GM18867 (cell line): ENCODE measurements at regions not wholly inside any gene's neighbourhood (a gene's known extent, or its start where the extent isn't known, plus 50 kb on each side); places are given as distances from the start of the nearest gene placed in this dataset.
"Not testable (repeated sequence)": the region's sequence is repeated elsewhere in the genome, so short reads cannot be mapped to it uniquely, and the experiment has no call there.

ENCODE experiments used
- ATAC-seq: cut with Tn5 transposase; IDR thresholded peaks from one replicate; pipeline ENCODE4 v1.9.1; 2021; ENCODE audit warnings: mild to moderate bottlenecking, moderate library complexity; ENCODE audit not compliant: unreplicated experiment

DNA sequence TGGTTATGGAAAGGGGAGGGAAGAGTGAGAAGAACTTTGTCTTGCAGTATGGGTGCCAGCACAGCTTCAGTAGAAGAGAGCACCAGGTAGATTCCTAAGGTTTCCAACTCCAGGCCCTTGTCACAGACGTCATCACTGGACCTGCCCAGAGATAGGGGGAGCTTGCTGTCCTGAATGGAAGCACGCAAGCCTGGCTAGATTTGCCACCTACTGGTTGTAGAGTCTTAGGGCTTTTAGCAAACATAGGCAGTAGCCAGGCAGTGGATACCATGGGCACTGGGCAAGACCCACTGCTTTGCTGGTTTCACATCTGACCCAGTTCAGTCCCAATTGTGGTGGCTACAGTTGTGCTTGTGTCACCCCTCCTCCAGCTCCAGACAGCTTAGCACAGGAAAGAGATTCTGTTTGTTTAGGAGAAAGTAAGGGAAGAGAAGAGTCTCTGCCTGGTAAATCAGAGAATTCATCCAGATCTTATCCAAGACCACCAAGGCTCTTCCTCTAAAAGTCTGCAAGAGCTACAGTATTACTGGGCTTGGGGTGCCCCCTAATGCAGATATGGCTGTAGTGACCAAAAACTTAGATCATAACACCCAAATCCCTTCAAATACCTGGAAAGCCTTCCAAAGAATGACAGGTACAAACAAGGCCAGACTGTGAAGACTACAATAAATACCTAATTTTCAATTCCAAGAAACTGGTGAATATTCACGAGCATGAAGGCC, 158.9 kb downstream of the HINT1 start:
- ATAC-seq: no peak

DNA sequence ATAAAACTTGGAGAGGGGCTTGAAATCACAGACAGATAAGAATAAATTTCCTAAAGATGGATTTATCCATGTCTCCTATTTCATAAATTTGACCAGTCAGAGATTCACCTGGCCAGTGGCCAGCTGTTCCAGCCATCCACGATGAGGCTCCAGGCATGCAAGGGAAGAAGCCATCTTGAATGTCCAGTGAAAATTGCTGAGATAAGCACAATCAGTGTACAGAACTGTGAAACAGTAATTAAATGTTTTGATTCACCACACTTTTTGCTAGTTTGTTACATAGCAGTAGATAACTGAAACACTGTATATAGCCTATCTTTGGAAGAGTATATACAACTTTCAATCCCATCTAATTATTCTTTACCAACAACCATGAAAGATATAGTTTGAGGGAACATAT, 163.5 kb downstream of the HINT1 start:
- ATAC-seq: no peak

DNA sequence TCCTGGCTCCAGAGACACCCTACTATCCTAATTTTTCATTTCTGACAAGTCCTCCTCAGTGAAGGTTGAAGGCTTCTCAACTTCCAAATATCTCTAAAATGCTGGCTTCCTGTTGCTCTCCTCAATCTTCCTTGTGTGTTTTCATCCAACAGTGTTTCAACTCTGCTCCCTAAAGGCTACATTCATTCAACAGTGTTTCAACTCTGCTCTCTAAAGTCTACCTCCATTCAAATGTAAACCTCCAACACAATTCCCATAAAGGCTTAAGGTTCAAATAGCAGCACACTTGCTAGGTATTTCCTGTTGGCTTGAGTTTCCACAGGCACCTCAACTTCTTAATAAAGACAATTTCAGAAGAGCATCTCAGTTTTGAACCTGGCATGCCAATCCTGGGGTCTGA, 164.8 kb downstream of the HINT1 start:
- no peak for ATAC-seq

DNA sequence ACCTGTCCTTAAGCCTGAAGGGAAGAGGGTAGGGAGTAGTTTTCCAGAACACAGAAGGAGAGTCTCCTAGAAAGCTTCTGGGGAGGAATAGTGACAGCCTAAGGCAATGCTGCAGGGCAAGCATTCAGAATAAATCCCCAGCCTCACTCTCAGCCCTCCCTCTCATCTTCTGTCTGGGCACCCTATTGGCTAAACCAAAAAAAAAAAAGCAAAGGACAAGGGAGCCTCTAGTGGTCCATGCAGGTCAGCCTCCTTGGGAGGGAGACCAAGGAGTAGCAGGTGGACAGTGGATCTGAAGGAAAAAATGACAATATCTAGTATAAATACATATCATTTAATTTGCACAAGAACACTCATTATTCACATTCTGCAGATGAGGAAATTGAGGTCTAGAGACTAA, 168.3 kb downstream of the HINT1 start:
- ATAC-seq: not testable (repeated sequence)

DNA sequence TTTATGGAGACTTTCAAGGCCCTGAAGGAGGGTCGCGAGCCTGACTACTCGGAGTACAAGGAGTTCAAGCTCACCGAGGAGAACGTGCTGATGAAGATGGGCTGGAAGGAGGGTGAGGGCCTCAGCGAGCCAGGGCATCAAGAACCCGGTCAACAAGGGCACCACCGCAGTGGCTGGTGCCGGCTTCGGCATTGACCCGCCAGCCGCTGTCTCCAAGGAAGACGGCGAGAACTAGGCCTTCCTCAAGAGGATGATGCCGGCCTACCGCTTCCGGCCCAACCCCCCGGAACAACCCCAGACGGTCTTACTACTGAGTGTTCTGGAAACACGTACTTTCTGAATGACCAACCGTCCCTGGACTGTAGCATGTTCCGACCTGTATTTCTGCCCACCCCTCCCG, 169.2 kb downstream of the HINT1 start:
- ATAC-seq: no peak

DNA sequence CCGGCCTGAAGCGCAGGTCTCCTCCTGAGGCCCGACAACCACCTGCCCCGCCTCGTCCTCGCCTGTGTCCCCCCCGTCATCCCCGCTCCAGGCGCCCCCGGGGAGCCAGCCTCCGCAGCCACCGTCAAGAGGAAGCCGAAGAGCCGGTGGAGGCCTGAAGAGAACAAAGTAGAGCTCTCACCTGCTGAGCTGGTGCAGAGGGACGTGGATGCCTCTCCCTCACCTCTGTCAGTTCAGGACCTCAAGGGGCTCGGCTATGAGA, 169.9 kb downstream of the HINT1 start:
- no peak for ATAC-seq

DNA sequence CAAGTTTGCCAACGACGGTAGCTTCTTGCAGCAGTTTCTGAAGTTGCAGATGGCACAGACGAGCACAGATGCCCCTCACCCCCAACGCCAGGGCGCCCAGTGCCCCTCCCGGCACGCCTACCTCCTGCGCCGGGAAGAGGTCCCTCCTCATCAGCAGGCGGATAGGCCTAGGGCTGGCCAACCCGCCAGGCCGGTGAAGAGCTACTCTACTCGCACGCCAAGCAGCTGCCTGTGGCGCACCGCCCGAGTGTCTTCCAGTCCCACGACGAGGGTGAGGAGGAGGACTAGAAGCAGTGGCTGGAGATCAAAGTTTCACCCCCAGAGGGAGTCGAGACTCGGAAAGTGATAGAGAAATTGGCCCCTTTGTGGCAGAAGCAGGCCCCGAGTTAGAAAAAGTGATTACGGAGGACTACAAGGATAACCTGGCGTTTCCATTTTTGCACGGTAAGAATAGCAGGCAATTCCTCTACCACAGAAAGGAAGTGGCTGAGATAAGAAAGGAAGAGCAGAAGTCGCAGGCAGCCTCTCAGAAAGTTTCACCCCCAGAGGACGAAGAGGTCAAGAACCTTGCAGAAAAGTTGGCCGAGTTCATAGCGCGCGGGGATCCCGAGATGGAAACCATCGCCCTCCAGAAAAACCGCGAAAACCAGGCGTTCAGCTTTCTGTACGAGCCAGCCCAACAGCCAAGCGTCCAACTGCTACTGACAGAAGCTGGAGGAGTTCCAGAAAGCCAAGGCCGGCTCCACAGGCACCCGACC, 170.4 kb downstream of the HINT1 start:
- ATAC-seq: no peak

DNA sequence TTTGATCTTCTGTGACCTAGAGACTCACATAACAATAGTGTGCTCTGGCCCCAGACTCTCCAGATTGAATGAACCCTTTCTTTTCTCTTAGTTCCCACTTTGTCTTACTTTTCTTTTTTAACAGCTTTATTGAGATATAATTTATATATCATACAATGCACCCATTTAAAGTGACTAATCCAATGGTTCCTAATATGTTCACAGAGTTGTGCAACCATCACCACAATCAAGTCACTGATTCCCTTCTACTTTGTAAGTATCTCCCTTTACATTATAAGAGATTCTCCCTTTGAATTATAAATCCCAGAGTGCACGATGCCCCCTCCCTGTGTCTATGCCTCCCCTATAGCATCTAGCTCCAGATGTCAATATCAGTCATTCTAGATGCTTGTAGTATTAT, 172.4 kb downstream of the HINT1 start:
- no peak for ATAC-seq

DNA sequence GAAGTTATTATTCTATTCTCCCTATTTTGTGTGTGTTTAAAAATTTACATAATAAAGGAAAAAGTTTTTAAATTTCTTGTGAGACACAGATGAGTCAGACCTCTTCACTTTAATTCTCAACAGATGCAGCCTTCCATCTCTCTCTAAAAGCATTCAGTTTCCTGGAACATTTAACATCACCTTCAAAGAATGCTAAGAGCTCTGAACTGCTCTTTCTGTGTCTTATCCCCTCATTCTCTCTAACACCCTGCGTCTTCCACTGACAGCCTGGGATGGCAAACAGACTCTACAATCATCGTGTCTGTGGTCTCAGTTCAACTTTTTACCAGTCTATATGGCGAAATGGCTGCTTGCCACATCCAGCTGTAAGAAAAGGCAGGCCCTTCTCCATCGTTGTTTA, 173.0 kb downstream of the HINT1 start:
- ATAC-seq: no peak

DNA sequence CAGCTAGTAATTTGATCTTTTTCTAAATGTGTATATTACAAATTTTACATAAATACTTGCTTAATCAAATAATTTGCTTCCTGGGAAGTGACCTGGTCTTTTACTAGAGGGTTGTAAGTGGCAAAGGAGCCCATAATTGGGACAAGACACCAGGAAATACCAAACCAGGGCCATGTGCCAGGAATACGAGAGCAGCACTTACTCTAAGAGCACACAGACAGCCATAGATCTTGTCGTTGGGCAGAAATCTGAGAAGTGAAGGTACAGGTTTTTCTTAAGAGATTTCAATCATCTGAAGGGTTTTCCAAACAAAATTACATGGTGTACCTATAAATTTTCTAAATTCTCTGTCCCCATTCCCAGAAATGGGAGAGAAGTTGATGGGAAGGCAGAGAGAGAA, 179.3 kb downstream of the HINT1 start:
- no peak for ATAC-seq

DNA sequence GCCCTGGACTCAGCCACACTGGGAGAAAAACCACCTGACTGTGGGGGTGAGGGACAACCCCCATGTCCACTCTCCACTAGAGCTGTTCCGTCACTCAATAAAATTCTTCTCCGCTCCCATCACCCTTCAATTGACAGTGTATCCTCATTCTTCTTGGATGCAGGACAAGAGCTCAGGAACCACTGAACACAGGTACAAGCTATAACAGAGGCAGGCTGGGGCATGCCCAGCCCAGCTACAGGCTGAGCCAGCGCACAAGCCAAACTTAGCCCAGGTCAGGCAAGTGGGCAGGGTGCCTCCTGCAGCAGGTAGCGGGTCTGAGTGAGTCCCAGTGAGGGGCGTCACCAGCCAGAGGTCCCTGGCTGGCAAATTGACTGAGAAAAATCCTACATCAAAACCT, 183.4 kb downstream of the HINT1 start:
- ATAC-seq: no peak

DNA sequence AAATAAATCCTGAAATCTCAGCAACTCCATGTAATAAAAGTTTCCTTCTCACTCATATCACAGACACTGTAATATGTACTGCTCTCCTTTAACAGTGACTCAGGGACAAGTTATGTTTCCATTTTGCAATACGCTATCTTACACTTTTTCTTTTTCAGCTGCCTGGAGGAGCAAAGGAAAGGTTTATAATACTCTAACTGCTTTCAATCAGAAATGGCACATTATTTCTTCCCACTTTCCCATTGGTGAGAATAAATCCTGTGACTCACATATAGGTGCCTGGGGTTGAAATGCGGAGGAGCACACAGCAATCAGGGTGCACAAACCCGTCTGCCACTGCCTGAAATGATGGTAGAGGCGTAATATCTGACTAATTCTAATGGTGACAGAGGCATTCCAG, 186.6 kb downstream of the HINT1 start:
- ATAC-seq: no peak

DNA sequence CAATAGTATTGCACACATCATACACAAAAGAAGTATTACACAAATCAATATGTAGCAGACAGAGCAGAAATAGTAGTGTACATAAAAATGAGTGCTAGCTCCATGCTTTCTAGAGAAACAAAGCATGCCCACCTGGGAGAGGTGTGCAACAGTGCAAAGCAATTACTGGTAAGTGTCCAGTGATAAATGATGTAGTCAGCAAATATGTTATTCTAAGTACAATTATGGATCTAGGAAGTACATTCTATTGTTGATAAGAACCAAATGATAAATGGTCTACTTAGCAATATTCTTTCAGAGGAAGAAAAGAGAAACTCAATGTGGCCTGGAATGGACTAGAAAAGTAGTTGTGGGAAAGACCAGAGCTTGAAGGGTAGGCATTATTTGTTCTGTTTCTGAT, 188.6 kb downstream of the HINT1 start:
- ATAC-seq: no peak

DNA sequence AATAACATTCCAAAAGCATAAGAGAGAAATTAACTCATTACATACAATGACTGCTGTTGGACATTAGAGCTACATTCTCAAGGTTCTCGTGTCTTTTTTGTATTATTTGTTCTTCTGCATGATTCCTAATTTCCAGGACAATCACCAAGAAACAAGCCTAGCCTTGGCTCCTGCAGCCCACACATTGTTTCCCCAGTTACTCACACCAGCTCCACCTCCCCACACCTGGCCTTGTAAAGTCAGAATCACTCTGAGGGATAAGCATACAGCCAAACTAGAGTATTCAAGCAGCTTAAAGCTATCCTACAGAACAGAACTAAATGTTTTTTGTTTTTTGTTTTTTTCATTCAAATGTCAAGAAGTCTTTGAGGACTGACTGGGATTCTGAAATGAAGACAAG, 189.2 kb downstream of the HINT1 start:
- ATAC-seq: no peak

DNA sequence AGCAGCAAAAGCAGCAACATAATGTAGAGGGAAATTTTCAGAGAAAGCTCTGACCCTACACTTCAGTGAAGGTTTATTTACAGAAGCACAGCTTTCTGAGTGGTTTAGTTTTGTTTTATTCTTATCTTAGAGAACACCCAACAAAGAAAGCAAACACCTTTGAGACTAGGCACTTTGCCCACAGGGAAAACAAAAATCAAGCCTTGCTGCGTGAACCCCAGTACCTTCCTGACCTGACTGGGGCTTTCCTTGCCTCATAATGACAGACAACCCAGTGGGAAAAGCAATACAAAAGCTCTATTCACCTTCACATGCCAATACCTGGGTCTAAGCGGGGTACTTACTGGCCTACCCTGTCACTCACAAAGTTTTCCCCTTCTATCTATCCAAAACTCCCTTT, 189.8 kb downstream of the HINT1 start:
- no peak for ATAC-seq

DNA sequence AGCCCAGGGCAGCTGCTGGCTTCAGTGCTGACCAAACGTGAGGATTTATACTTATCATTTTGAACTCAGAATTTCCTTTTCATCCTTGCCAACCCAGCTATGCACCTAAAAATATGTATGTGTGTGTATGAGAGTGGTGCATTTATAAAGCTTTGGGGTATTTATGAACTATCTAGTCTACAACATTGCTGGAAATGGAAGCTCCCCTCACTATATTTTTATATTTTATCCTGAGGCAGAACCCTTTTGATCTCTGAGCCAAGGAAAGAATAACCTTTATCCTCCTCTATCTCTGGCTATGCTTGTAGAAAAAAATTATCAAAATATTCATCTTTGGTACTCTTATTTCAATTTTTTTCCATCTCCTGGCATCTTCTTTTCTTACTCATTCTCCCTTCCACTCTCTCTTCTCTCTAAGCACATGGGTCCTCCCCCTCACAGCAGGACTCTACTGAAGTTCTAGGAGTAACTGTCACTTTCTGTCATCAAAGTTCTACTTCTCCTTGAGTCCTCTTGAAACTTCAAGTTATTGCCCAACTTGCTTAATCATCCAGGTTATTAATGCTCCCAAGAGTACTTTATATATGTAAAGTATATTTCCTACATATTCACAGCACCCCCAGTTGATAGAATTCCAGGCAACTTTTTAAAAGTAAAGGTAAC, 190.9 kb downstream of the HINT1 start:
- no peak for ATAC-seq

DNA sequence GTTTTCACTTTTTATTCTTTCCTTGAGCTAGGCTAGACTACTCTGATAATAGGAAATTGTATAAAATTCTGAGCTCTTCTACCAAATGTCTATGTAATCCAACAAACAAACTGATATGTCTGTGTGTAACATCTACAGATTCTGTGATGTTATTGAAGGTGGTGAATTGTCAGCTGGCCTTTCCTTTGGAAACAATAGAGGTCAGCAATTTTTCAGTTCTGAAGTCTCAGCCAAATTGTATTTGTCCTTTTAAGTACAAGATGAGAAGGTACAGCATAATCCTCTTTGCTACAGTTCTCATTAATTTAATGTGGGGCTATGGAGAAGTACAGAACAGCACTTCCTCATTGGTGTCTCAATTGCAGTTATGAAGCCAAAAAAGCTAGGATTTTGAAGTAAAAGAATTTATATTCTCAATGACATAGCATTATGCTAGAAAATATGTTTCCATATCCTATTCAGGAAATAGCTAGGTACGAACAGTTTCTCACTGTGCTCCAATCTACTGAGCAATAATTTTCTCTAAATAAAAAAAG, 198.0 kb downstream of the HINT1 start:
- no peak for ATAC-seq

DNA sequence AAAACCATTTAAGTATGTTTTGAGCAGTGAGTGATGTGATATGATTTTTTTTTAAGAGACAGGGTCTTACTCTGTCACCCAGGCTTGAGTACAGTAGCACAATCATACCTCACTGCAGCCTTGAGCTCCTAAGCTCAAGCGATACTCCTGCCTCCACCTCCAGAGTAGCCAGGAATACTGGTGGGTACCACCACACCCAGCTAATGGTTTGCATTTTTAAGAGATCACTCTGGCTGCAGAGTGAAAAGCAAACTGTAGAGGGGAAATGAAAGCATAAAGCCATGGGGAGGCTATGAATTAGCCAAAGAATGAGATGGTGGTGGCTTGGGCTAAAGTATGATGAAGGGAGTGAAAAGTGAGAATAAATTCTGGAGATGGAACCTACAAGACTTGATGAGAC, 199.1 kb downstream of the HINT1 start:
- no peak for ATAC-seq

DNA sequence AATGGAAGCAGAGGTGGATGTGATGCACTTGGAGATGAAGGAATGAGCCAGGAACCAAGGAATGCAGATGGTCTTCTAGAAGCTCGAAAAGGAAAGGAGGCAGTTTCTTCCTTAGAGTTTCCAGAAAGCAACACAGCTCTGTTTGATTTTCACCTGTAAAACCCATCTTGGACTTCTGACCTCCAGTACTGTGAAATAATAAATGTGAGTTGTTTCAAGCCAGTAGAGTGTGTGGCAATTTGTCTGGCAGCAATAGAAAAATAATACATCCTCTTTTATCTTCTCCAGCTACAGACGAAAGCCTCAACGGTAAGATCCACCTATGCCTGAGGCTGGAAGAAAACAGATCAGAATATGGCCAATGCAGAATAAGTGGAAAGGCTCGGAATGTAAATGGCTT, 199.7 kb downstream of the HINT1 start:
- ATAC-seq: no peak

DNA sequence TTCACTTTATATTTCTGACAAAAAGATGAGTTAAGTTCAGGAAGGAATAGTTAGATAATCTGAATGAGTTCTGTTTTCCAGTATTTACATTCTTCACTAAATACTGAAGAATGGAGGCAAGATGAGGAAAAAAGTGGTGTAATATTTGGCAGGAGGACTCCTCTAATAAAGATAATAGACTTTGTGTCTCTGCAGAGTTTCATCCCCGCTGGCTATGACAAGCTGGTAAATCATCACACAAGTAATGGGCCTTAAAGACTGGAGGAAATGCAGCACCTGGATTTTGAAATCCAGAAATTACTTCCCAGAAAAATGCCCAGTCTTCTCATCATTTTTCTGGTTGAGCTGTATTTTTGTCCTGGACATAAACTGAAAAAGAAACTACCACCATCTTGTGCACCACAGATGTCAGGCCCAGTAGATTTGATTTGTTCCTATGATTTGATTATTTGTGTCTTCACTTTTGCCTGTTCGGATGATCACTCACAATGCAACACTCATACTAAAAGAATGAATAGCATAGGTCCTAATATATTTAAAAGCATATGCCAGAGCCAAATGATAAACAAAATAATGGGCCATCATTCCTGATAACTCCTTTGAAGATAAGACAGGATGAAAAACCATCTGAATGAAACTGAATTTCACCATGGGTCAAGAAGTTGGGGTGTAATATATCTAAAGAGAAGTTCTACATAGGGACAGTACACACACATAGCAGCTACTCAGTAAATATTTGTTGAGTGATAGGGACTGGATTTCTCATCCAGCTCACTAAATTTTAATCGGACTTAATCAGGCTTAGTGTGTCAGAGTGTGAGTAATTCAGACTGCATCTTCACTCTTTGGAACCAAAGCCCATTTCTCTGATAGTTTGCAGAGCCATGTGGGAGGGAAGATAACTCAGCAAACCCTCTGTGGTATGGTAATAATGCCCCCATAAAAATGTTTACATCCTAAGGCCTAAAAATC, 200.5 kb downstream of the HINT1 start:
- ATAC-seq: no peak

DNA sequence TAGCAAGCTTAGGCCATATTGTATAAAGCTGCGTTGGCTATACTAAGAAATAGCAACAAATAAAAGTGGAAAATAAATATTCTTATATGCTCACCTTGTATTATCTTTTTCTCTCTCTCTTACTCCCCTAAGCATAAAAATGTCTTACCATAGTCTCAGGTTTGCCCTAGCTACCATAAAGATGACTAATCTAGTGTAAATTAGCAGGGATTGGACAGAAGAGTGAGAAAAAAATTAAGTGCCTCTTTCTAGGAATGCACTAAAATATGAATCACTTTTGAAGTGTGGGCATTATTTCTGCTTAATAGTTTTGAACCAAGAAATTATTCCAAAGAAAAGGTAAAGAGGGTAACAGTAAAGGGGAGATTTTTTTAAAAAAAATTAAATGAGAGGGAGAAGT, 201.3 kb downstream of the HINT1 start:
- ATAC-seq: no peak
